K562 (cell line): ENCODE measurements at regions not wholly inside any gene's neighbourhood (a gene's known extent, or its start where the extent isn't known, plus 50 kb on each side); places are given as distances from the start of the nearest gene placed in this dataset.

Source experiments
- COPS2 ChIP-seq: fragments of 450-650 bp; conservative IDR thresholded peaks from 2 replicates; pipeline ENCODE4 v1.6.1; 2016; ENCODE audit warnings: mild to moderate bottlenecking, moderate library complexity
- HDAC2 ChIP-seq: fragments of 450-650 bp; IDR thresholded peaks from 2 replicates; pipeline ENCODE4 v1.6.1; 2016; ENCODE audit warnings: mild to moderate bottlenecking
- HMGXB4 ChIP-seq: sonication (generic); formaldehyde crosslinking; IDR thresholded peaks from 2 replicates; pipeline ENCODE4 v1.8.1; 2023; ENCODE audit warnings: mild to moderate bottlenecking, missing genetic modification reagents
- NCOA2 ChIP-seq, 2 experiments: fragments of 450-650 bp; IDR thresholded peaks; 2 replicates each; pipeline ENCODE4 v1.6.1; 2018; ENCODE audit warnings: mild to moderate bottlenecking in 2 of 2, moderate library complexity in 1 of 2; ENCODE audit not compliant: partially characterized antibody in 2 of 2
- PATZ1 ChIP-seq: fragments of 250-450 bp; sonication (Bioruptor Pico); IDR thresholded peaks from 2 replicates; pipeline ENCODE4 v1.5.0; 2020; ENCODE audit warnings: mild to moderate bottlenecking, borderline replicate concordance
- SP1 ChIP-seq: sonication (generic); formaldehyde crosslinking; IDR thresholded peaks from 2 replicates; pipeline ENCODE4 v1.8.1; 2022; ENCODE audit warnings: mild to moderate bottlenecking, missing genetic modification reagents
- TF ChIP-seq, protein P1 (sequence below): sonication (generic); formaldehyde crosslinking; IDR thresholded peaks from 2 replicates; pipeline ENCODE4 v1.8.0; 2022; ENCODE audit warnings: mild to moderate bottlenecking, missing genetic modification reagents

DNA sequence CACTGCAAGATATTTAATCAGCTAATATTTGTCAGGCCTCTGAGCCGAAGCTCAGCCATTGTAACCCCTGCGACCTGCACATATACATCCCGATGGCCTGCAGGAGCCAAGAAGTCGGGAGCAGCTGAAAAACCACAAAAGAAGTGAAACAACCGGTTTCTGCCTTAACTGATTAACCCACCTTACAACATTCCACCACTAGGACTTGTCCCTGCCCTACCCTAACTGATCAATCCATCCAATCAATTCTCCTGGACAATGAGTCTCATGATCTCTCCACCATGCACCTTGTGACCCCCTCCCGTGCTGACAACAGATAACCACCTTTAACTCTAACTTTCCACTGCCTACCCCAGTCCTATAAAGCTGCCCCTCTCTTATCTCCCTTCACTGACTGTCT, 945.4 kb upstream of the GYPC start (continued):
- TF ChIP-seq, protein P1, sequence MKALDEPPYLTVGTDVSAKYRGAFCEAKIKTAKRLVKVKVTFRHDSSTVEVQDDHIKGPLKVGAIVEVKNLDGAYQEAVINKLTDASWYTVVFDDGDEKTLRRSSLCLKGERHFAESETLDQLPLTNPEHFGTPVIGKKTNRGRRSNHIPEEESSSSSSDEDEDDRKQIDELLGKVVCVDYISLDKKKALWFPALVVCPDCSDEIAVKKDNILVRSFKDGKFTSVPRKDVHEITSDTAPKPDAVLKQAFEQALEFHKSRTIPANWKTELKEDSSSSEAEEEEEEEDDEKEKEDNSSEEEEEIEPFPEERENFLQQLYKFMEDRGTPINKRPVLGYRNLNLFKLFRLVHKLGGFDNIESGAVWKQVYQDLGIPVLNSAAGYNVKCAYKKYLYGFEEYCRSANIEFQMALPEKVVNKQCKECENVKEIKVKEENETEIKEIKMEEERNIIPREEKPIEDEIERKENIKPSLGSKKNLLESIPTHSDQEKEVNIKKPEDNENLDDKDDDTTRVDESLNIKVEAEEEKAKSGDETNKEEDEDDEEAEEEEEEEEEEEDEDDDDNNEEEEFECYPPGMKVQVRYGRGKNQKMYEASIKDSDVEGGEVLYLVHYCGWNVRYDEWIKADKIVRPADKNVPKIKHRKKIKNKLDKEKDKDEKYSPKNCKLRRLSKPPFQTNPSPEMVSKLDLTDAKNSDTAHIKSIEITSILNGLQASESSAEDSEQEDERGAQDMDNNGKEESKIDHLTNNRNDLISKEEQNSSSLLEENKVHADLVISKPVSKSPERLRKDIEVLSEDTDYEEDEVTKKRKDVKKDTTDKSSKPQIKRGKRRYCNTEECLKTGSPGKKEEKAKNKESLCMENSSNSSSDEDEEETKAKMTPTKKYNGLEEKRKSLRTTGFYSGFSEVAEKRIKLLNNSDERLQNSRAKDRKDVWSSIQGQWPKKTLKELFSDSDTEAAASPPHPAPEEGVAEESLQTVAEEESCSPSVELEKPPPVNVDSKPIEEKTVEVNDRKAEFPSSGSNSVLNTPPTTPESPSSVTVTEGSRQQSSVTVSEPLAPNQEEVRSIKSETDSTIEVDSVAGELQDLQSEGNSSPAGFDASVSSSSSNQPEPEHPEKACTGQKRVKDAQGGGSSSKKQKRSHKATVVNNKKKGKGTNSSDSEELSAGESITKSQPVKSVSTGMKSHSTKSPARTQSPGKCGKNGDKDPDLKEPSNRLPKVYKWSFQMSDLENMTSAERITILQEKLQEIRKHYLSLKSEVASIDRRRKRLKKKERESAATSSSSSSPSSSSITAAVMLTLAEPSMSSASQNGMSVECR (CRISPR knock-in tag) = no peak
- TF ChIP-seq HDAC2 (no peak), NCOA2 (IDR thresholded peaks at IDR 0.05; ENCODE audit: partially characterized antibody in 2 of 2) (no peak), COPS2 (no peak), SP1 (CRISPR knock-in tag) (no peak), PATZ1 (CRISPR knock-in tag) (no peak), HMGXB4 (CRISPR knock-in tag) (no peak)
- TF ChIP-seq, all 486 proteins: peak for 0
